ENCODE measurements at regions not wholly inside any gene's neighbourhood (a gene's known extent, or its start where the extent isn't known, plus 50 kb on each side); places are given as distances from the start of the nearest gene placed in this dataset.

DNA sequence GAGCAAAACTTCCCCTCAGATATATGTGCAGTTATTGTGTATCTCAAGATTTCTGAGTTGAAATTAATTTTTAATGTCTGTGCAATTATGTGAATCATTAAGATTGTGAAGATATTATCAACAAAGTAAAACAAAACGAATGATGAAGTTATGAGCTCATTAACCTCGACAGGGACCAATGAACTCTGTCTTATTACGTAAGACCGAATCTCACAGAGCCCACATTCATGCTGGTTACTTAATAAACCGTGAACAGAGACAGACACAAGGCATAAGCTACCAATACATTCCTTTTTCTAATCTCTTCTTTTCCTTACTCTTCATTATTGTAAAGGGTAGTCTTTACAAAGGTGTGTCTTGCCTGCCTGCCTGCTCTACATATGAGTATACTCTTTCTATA lies 568.7 kb downstream of the RPS29 start:
- no peak for DNase-seq (ENCODE audit: low read depth, low spot score)

DNA sequence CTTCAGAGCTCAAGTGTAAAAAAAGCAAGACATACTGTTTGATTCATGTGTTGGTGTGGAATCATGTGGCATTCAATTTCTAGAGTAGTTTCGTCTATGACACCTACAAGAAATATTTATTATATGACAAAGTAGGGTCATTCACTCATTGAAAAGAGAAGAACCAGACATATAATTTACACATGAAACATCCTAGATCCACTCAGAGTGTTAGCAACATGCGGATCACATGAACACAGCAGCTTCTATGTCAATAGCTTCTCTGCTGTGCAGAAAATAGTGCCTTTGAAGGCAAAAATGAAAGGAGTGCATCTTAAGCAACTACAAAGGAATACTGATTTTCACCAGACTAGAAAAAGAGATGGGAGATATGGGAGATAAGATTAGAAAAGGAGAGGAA lies 569.8 kb downstream of the RPS29 start:
- DNase-seq (ENCODE audit: low read depth, low spot score) = no peak

GRCh38 chr14:49014476-49014875 lies 571.7 kb downstream of the RPS29 start:
- no peak for DNase-seq (ENCODE audit: low read depth, low spot score)

DNA sequence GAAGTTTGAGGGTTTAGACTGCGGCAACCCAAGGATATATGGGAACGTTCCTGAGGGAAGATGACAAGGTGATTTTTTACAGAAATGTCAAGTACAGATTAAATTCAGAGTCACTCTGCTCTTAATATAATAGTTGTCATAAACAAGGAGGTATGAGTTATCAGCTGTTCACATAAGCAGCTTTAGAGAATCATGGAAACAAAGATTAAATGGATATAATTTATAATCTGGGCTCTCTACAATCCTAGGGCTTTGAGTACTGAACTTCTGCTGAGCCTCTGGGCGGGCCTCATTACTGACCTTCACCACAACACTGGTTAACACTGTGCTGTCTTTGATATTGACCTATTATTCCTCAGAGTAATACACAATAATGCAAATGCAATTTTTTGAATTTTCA lies 577.8 kb downstream of the RPS29 start:
- DNase-seq (ENCODE audit: low read depth, low spot score) = no peak

- DNase-seq (ENCODE audit: low read depth, low spot score) = no peak
Measured at GRCh38 chr14:48991141-48991540, 595.0 kb downstream of the RPS29 start.

DNA sequence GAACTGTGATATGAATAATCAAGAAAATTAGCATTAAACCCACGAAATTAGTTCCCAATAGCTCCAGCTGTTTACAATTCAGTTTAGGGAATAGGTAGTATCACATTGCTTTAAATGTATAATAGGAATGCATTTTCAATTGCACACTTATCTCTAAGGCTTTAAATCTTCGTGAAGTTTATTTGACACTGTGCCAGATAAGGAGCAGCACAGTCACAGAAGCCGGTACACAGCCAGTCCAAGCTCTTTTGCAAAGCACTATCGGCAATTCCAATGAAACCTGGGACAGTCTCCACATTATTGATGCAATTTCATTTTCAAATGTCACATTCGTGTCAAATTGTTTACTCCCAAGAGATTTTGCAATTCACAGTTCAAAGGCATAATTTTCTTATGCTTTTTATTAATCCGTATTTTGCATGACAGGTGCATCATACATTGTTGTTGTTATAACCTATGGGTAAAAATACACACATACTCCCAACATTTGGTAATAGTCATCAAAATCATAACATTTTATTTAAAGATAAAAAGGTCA lies 602.8 kb downstream of the RPS29 start:
- DNase-seq (ENCODE audit: low read depth, low spot score) = no peak

GRCh38 chr14:48974994-48975393 lies 611.2 kb downstream of the RPS29 start:
- no peak for DNase-seq (ENCODE audit: low read depth, low spot score)

DNA sequence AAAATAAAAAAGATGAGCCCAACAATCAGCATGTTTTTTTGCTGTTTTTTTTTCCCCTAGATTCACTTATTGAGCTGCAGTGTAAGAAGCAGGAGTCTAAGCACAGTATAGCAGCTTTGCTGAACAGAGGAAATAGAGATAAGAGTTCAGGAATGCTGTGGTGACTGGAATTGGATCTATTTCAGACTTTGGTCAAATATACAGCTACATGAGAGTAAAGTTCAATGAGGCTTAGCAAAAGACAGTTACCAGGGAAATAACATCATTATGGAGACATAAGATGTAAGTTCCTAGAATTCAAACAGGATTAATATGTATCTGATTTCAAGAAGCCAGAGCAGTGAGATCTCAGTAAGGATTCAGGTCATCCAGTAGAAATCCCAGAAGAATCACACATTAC lies 613.0 kb downstream of the RPS29 start:
- no peak for DNase-seq (ENCODE audit: low read depth, low spot score)

- no peak for DNase-seq (ENCODE audit: low read depth, low spot score)
Measured at GRCh38 chr14:48970943-48971342, 615.2 kb downstream of the RPS29 start.

GRCh38 chr14:48967419-48967818 lies 618.8 kb downstream of the RPS29 start:
- DNase-seq (ENCODE audit: low read depth, low spot score) = no peak

GRCh38 chr14:48963231-48963790 lies 622.9 kb downstream of the RPS29 start:
- DNase-seq (ENCODE audit: low read depth, low spot score) = no peak

DNA sequence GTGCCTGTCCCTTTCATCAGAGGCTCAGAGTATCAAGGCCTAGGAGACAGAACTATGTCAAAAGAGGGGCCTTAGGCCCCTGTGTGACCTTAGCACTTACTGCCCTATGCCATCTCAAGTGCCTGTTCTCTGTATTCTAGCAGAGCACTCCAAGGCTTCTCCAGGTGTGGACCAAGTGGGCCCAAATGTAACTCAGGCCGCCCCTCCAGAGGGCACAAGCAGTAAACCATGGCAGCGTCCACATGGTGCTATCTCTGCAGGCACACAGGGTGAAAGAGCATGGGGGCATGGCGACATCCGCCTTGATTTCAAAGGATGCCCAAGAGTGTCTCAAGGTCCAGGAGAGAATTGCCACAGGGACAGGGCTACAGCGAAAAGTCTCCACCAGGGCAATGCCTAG lies 628.7 kb downstream of the RPS29 start:
- DNase-seq (ENCODE audit: low read depth, low spot score) = no peak

GRCh38 chr14:48955857-48956256 lies 630.3 kb downstream of the RPS29 start:
- no peak for DNase-seq (ENCODE audit: low read depth, low spot score)

DNA sequence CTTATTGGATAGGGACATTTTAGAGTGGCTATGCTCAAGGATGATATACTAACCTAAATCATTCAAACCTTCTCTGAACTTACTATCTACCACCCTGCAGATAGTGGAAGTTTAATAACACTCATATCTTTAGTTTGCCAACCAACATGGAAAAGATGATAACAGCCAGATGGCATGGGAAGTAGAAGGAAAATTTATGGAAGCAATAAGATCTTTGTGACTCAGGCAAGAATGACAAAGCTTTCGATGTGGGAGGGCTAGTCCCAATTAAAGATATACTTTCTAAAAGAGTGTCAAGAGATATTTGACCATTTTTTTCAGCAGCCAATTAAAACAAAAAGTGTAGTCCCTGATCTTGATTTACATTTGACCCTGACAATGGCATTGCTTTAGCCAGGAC lies 631.7 kb downstream of the RPS29 start:
- DNase-seq (ENCODE audit: low read depth, low spot score) = no peak

GRCh38 chr14:48944809-48945208 lies 641.4 kb downstream of the RPS29 start:
- DNase-seq (ENCODE audit: low read depth, low spot score) = no peak

GRCh38 chr14:48943913-48944312 lies 642.3 kb downstream of the RPS29 start:
- no peak for DNase-seq (ENCODE audit: low read depth, low spot score)

GRCh38 chr14:48937541-48938195 lies 648.5 kb downstream of the RPS29 start:
- DNase-seq (ENCODE audit: low read depth, low spot score) = no peak

- DNase-seq (ENCODE audit: low read depth, low spot score) = no peak
Measured at GRCh38 chr14:48936849-48937248, 649.3 kb downstream of the RPS29 start.

- DNase-seq (ENCODE audit: low read depth, low spot score) = no peak
Measured at GRCh38 chr14:48936362-48936761, 649.8 kb downstream of the RPS29 start.

- no peak for DNase-seq (ENCODE audit: low read depth, low spot score)
Measured at GRCh38 chr14:48925184-48925583, 661.0 kb downstream of the RPS29 start.

DNA sequence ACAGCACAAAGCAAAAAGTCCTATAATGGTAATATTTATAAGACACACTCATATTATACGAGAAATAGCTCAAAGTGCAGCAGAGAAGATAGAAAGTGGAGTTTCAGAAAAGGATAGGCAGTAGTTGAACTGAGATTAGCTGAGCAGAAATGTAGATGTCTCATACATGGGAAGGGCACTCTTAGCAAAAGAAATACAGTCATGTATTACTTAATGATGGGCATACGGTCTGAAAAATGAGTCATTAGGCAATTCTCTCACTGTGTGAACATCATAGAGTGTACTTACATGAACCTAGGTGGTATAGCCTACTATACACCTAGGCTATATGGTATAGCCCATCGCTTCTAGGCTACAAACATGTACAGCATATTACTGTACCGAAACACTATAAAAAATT lies 671.3 kb downstream of the RPS29 start:
- no peak for DNase-seq (ENCODE audit: low read depth, low spot score)

DNA sequence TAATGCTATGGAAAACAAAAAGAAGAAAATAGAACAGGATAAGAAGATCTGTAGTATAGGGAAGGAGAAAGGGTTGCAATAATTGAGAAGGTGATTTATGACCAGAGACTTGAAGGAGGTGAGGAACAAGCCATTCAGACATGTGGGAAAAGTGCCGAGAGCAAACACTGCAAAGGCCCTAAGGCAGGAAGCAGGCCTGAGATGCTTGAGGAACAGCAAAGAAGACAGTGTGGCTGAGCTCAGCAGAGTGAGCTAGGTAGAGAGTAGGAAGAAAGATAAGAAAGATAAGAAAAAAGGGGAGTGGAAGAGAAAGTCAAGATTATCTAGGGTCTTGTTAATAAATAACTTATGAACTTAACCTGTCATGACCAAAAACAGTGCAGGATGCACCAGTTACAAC lies 671.8 kb downstream of the RPS29 start:
- DNase-seq (ENCODE audit: low read depth, low spot score) = no peak

GRCh38 chr14:48900565-48900964 lies 685.6 kb downstream of the RPS29 start:
- no peak for DNase-seq (ENCODE audit: low read depth, low spot score)

GRCh38 chr14:48890333-48890732 lies 695.8 kb downstream of the RPS29 start:
- DNase-seq (ENCODE audit: low read depth, low spot score) = no peak
